Neutrophil (primary cell): ENCODE measurements at regions not wholly inside any gene's neighbourhood (a gene's known extent, or its start where the extent isn't known, plus 50 kb on each side); places are given as distances from the start of the nearest gene placed in this dataset.

Source experiments
- H3K27ac ChIP-seq: fragments of 200-600 bp; sonication (generic); 2 replicates; pipeline ENCODE4 v1.5.1; 2016; ENCODE audit warnings: mild to moderate bottlenecking, moderate library complexity
- H3K27me3 ChIP-seq: fragments of 200-600 bp; sonication (generic); 2 replicates; pipeline ENCODE4 v1.6.0; 2016; ENCODE audit warnings: mild to moderate bottlenecking
- H3K36me3 ChIP-seq: fragments of 200-600 bp; sonication (generic); 2 replicates; pipeline ENCODE4 v1.5.1; 2017
- H3K4me1 ChIP-seq, 2 experiments: fragments of 200-600 bp in 1 of 2; sonication (generic) in 1 of 2; 1 replicate in 1 of 2; 2 replicates in 1 of 2; pipeline versions ENCODE4 v1.5.1 to v1.6.1; 2013 to 2016; ENCODE audit warnings: low read depth in 1 of 2, low read length in 1 of 2, mild to moderate bottlenecking in 1 of 2, moderate library complexity in 1 of 2; ENCODE audit not compliant: control insufficient read depth in 1 of 2, insufficient read depth in 1 of 2
- H3K4me3 ChIP-seq, 2 experiments: fragments of 200-600 bp in 1 of 2; sonication (generic) in 1 of 2; 1 replicate in 1 of 2; 2 replicates in 1 of 2; pipeline ENCODE4 v1.5.1; 2013 to 2016; ENCODE audit warnings: low read depth in 1 of 2, low read length in 1 of 2, mild to moderate bottlenecking in 1 of 2, moderate library complexity in 1 of 2
- H3K9me3 ChIP-seq: fragments of 200-600 bp; sonication (generic); 2 replicates; pipeline ENCODE4 v1.5.1; 2016
- TF ChIP-seq, protein P1 (sequence below): fragments of 200-600 bp; sonication (generic); IDR thresholded peaks from 2 replicates; pipeline ENCODE4 v1.5.1; 2016; ENCODE audit warnings: antibody characterized with exemption

DNA sequence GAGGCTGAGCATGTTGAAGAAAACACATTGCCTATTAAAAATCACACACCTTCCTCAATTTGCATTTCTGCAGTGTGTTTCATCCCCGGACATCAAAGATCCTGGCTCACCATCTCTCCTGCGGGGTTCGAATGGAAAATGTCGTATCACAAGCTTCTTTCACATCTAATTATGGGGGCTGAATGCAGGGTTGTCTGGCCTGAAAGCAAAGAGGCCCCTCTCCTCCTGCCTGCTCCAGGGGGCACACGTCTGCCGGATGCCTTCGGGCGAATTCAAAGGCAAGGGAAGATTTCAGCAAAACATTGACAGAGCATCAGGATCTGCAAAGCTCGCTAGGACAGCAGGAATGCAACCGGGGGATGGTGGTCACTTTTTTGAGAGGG, 1447.7 kb downstream of the TBC1D22A start:
- H3K36me3 ChIP-seq = no peaks in the 10 kb centered on the region
- no peaks in the 10 kb centered on the region for H3K9me3 ChIP-seq
- TF ChIP-seq, protein P1, sequence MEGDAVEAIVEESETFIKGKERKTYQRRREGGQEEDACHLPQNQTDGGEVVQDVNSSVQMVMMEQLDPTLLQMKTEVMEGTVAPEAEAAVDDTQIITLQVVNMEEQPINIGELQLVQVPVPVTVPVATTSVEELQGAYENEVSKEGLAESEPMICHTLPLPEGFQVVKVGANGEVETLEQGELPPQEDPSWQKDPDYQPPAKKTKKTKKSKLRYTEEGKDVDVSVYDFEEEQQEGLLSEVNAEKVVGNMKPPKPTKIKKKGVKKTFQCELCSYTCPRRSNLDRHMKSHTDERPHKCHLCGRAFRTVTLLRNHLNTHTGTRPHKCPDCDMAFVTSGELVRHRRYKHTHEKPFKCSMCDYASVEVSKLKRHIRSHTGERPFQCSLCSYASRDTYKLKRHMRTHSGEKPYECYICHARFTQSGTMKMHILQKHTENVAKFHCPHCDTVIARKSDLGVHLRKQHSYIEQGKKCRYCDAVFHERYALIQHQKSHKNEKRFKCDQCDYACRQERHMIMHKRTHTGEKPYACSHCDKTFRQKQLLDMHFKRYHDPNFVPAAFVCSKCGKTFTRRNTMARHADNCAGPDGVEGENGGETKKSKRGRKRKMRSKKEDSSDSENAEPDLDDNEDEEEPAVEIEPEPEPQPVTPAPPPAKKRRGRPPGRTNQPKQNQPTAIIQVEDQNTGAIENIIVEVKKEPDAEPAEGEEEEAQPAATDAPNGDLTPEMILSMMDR = no peak
- H3K27ac ChIP-seq = no peak overlapping the region
- no peaks in the 10 kb centered on the region for H3K27me3 ChIP-seq
- no peaks in the 10 kb centered on the region for H3K4me1 ChIP-seq
- H3K4me3 ChIP-seq = no peak overlapping the region

- Histone ChIP-seq H3K27ac (no peak overlapping the region), H3K27me3 (no peaks in the 10 kb centered on the region), H3K9me3 (no peaks in the 10 kb centered on the region), H3K4me3 (no peak overlapping the region), H3K36me3 (no peaks in the 10 kb centered on the region), H3K4me1 (no peaks in the 10 kb centered on the region)
- TF ChIP-seq, protein P1 = no peak
These were observed 1447.2 kb downstream of the TBC1D22A start for GRCh38 chr22:48209473-48210197.

GRCh38 chr22:48208894-48209293, 1446.4 kb downstream of the TBC1D22A start:
- H3K27ac ChIP-seq = no peak overlapping the region
- H3K9me3 ChIP-seq = no peaks in the 10 kb centered on the region
- H3K4me3 ChIP-seq = no peak overlapping the region
- TF ChIP-seq, protein P1 = no peak
- no peaks in the 10 kb centered on the region for H3K36me3 ChIP-seq
- H3K27me3 ChIP-seq = no peaks in the 10 kb centered on the region
- no peaks in the 10 kb centered on the region for H3K4me1 ChIP-seq

DNA sequence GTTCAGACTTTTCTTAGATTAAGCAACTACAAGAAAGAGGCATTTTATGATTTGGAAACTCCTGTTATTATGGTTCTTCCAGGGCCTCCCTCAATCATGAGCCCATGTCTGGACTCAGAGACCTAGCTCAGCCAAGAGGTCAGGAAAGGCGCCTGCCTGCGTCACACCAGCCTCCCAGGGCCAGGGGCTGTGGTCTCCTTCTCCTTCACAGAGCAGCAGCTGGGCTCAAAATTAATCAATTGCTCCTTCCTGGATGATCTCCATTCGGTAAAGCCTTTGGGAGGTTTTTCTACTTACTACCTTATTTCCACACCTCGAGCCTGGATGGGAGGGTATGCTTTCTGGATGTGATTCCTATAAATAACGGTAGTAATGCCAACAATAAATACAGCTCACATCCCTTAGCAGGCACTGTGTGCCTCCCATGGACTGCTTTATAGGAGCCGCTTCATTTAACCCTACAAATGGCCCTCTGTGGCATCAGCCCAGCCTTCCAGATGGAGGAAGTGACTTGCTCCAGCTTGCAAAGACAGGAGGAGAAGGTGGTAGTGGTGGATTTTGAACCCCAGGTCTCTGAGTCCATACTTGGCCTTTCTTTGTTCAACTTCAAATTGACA, 1445.6 kb downstream of the TBC1D22A start:
- no peaks in the 10 kb centered on the region for H3K9me3 ChIP-seq
- no peak overlapping the region for H3K27ac ChIP-seq
- no peak overlapping the region for H3K4me3 ChIP-seq
- no peaks in the 10 kb centered on the region for H3K4me1 ChIP-seq
- TF ChIP-seq, protein P1 = no peak
- no peaks in the 10 kb centered on the region for H3K36me3 ChIP-seq
- no peaks in the 10 kb centered on the region for H3K27me3 ChIP-seq

GRCh38 chr22:48205790-48206189, 1443.3 kb downstream of the TBC1D22A start:
- TF ChIP-seq, protein P1 = no peak
- no peaks in the 10 kb centered on the region for H3K4me1 ChIP-seq
- H3K4me3 ChIP-seq = no peak overlapping the region
- no peaks in the 10 kb centered on the region for H3K36me3 ChIP-seq
- no peak overlapping the region for H3K27ac ChIP-seq
- no peaks in the 10 kb centered on the region for H3K27me3 ChIP-seq
- no peaks in the 10 kb centered on the region for H3K9me3 ChIP-seq
